GM18507 (cell line): ENCODE measurements at regions not wholly inside any gene's neighbourhood (a gene's known extent, or its start where the extent isn't known, plus 50 kb on each side); places are given as distances from the start of the nearest gene placed in this dataset.

ENCODE experiments used
- DNase-seq: peaks from one replicate; pipeline ENCODE4 v3.0.0; 2011; ENCODE audit warnings: low read depth; ENCODE audit not compliant: insufficient read length; ENCODE audit errors: extremely low spot score
- FAIRE-seq: peaks from 2 replicates; lab custom pipeline; 2011; peaks lifted over from hg19 to GRCh38; lab: Jason Lieb, UNC

DNA sequence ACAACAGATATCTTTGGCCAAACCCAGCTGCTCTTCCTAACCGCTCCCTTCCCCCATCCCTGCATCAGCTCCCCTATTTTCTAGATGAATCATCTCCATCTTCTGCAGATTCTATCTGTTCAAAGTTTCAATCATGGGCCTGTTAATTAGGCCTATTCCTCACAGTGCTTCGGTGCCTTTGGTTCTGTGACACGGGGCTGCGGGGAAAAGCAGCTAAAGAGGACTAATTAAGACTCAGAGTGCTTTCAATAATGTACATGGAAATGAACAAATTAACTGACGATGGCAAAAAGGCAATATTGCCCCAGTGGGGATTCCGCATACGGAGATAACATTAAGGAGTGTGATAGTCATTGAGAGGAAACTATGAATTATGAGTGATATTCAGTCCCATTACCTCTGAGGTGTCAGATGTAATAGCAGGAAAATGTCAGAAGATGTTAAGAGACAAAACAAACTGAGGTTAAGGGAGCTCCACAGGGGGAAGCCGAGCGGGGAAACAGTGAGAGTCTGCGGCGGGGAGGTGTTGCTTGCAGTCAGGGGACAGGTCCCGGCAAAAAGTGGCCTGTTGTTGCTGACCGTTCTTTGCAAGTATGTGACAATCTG lies 716.9 kb downstream of the TYW1 start:
- FAIRE-seq, result no peak
- DNase-seq, result no peak

DNA sequence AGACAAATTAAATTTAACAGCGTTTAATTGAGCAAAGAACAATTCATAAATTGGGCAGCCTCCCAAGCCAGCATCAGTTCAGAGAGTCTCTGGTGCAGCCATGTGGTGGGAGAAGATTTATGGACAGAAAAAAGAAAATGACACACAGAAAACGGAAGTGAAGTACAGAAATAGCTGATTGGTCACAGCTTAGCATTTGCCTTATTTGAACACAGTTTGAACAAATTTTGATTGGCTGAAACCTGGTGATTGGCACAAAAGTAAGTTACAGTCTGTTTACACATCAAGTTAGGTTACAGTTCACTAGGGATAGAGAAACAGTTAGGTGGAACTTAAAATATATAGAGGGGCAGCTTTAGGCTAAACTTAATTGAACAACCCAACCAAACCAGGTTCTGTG lies 720.1 kb downstream of the TYW1 start:
- no peak for DNase-seq
- FAIRE-seq, result no peak

DNA sequence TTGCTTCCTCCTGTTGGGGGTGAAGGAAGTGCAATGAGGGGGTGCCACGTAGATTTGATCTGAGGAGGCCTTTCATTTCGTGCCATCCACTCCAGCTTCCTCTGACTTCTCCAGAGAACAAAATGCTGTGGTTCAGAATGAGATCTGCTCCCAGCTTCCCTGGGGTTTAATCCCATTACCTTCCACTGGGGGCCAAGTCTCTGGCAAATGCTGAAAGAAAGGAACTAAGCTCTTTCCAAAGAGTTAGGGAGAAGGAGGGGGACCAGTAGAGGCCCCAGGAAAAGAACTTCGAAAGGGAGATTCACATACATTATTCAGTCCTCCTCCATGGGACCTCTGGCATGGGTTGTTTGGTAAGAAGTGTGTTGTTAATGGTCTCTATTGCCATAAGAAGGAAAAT lies 727.0 kb downstream of the TYW1 start:
- FAIRE-seq (no peak), DNase-seq (no peak)

DNA sequence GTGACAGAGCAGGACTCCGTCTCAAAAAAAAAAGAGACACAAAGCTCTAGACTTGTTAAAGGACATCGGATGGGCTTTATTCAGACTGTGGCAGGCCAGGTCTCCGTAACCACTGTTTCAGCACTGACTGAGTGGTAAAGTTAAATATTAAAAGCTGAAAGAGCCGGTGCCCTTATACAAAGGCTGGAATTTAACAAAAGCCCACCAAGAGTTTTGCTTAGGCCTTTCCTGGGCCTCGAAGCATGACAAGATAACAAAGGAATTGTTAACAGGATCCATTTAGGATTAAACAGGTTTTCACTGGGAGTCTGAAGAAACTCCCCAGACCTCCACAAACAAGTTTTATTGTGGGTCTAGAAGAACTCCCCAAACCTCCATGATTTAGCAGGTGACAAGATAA lies 727.8 kb downstream of the TYW1 start:
- FAIRE-seq, result no peak

DNA sequence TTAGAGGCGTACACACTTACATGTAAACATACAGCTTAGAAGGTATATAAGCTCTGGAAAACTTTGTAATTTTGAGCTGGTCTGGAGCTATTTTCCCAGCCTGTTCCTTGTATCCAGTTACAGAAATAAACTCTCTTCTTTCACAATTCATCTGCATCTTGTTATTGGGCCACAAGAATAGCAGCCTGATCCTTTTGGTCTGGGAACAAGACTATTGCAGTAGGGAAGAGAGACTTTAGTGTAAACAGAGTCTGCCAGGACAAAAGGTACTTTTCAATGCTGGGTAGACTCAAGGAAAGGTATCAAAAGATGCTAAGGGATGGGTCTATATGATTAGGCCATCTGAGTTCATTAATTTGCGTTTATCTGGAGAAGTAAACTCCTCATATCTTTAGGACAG lies 728.3 kb downstream of the TYW1 start:
- DNase-seq (no peak), FAIRE-seq (no peak)

More for the DNA sequence above, 727.8 kb downstream of the TYW1 start:
- DNase-seq, result no peak

DNA sequence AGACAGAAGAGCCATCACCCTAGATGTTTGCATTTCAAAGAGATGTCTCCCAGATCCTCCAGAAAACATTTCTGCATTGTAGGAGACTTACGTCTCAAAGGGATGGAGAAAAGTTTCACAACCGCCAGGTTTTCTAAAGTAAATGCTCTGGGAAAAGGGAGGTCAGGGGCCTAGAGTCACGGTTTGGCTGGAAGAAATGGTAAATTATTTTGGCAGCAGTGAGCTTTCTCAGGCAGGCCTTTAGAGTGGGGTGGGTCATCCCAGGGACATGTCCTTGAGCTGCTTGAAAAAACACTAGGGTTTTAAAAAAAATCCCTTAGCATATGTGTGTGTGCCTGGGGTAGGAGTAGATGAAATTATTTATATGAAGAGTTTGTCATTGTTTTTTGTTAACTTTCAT lies 728.8 kb downstream of the TYW1 start:
- FAIRE-seq (no peak), DNase-seq (no peak)

DNA sequence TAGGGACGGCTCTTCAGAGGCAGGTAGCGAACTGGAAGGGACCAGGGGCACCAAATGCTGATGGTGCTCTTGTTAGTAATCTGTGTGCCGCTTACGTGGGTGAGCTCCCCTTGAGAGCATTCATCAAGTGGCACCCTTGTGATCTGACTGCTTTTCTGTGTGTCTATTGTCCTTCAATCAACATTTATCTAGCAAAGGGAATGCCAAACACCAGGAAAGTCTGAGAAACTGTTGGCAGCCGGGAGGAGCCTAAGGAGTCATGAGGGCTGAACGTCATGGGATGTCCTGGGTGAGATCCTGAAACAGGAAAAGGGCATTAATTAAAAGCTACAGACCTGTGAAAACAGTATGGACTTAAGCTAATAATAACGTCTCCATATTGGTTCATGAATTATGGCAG lies 733.1 kb downstream of the TYW1 start:
- DNase-seq, result no peak
- no peak for FAIRE-seq

DNA sequence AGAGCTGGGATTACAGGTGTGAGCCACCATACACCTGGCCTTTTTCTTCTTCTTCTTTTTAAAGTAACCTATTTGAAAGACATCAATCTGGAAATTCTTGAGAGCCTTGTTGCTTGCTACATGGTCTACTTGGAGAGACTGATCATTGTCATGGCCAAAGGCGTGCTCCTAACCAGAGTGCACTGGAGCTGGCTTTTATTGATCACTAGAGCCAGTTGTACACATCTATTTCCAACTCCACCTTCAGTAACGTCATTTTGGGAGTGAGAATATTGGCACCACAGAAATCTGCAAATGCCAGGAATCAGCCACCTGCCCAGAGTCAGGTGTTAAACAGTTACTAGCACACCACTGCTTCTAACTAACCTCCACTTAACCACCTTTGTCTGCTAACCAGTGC lies 735.1 kb downstream of the TYW1 start:
- no peak for DNase-seq
- no peak for FAIRE-seq

DNA sequence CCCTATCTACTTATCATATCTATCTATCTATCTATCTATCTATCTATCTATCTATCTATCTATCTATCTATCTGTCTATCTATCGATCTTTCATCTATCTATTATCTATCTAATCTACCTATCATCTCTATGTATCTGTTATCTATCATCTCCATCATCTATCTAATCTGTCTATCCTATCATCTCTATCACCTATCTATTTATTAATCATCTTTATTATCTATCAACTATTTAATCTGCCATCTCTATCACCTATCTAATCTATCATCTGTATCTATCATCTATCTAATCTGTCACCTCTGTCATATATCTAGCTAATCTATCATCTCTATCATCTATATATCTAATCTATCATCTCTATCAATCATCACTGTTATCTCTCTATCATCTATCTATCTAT lies 736.3 kb downstream of the TYW1 start:
- DNase-seq (no peak), FAIRE-seq (no peak)

DNA sequence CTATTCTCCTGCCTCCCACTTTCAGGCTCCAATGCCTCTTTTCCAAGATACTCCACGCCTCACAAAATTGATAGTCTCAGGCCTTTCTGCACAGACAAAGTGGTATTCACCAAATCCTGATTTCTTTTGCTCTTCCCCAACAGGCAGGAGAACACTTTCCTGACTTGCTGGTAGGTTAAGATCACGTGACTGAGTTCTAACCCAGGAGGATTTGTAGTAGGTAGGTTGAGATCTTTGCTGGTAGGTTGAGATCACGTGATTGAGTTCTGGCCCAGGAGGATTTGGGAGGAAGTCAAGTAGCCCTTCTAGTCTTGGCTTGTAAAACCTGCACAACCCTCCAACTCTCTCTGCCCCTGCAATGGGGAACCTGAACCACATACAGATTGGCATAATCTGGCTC lies 741.5 kb downstream of the TYW1 start:
- DNase-seq (no peak), FAIRE-seq (no peak)

DNA sequence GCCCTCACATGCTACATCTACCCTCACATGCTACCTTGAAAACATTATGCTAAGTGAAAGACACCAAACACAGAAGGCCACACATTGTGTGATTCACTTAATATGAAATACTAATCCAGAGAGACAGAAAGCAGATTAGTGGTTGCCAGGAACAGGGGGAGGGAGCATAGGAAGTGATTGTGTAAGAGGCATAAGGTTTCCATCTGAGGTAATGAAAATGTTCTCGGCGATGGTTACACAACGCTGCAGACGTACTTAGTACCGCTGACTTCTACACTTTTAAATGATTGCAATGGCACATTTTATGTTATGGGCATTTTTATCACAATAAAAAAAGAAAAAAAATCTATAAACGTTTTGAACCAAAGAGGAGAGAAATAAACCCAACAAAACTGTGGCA lies 742.3 kb downstream of the TYW1 start:
- FAIRE-seq (no peak), DNase-seq (no peak)

DNA sequence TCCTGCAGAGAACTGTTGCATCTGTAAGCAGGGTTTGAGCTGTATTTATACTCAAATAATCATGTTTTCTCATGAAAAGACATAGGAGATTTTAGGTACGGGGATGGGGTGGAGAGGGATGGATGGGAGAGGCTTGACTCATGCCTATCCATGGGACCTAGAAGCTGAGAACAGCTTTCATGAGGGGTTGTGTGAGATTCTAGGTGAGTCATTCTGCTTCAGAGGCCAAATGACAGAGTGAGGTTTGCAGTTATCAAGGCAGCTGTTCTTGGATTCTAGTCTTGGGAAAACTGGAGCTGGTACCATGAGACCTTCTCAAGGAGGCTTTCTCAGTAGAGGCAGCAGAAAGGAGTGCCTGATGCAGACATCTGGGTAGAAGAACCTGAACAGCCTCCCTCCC lies 746.9 kb downstream of the TYW1 start:
- DNase-seq (no peak), FAIRE-seq (no peak)

DNA sequence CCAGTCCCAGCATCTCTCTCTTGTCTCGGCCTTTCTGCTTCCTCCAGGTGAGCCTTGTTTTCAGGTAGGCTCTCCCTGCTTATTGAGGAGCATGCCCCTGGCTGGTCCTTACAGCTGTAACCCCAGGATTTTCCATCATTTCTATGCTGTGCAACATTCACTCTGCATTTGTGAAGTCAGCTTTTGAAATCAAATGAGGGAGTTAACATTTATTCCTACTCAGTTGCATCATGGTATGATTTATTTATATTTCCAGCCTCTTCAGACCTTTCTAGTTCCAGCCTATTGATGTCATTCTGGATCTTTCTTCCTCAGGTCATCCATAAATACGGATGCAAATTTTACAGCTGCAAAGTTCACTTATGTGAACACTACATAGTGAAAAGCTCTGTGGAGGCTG lies 755.6 kb downstream of the TYW1 start:
- no peak for FAIRE-seq
- no peak for DNase-seq

DNA sequence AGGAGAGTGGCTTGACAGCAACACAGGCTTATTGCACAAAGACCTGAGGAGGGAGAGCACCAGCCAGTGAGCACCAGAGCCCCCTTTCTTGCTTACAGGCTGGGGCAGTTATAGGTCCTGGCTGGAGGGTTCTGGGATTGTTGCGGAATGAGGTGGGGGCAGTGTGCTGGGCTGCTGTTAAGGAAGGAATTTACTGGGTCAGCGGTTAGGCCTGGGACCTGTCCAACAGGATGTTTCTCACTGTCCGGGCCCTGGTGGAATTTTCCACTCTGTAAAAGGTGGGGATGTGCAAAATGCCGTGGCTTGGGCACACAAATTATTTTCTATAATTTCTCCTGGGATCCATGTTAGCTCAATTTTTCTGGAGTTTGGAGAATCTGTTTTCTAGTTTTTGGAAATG lies 757.3 kb downstream of the TYW1 start:
- FAIRE-seq (no peak), DNase-seq (no peak)

DNA sequence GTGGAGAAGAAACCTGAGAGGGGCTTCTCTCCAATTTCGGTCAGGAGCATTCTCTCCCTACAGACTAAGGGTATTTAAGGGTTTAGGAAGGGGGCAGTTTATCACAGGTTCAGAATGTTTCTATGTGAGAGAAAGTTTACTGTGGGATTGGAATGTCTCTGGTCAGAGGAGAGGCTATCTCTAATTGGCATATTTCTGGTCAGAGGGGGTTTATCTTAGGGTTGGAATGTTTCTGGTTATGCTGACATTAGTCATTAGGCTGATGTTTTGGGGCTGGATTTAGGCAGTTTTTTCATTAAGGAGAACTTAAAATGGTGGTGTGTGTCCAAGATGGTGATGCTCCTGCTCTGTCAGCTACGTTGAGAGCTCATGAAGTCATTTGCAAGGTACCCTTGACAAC lies 758.0 kb downstream of the TYW1 start:
- FAIRE-seq, result no peak

DNA sequence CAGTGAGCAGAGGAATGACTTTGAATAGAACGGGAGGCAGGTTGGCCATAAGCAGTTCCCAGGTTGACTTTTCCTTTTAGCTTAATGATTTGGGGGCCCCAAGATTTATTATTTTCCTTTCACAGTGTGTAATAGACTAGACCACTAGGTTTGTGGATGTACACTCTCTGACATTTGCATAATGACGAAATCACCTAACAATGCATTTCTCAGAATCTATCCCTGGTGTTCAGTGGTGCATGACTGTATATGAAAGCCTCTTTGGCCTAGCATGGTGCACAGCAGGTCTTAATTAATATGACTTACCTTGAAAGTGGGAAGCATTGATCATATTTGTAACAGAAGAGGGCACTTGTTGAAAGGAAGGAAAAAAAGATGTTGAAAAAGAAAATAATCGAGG lies 761.9 kb downstream of the TYW1 start:
- no peak for FAIRE-seq
- DNase-seq, result no peak

More for the DNA sequence above, 758.0 kb downstream of the TYW1 start:
- no peak for DNase-seq

DNA sequence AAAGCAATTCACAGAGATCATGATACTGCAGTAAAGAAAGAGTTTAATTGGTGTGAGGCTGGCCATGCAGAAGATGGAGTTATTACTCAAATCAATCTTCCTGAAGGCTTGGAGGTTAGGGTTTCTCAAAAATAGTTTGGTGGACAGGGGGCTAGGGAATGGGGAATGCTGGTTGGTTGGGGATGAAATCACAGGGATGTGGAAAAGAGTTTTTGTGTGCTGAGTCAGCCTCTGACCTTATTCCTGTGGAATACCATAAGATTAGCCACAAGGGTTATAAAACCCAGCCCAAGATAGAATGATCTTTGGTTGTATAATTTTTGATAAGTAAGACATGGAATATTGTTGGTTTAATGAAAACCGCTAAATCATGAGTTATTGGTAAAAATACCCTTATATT lies 764.3 kb downstream of the TYW1 start:
- FAIRE-seq, result no peak
- no peak for DNase-seq

DNA sequence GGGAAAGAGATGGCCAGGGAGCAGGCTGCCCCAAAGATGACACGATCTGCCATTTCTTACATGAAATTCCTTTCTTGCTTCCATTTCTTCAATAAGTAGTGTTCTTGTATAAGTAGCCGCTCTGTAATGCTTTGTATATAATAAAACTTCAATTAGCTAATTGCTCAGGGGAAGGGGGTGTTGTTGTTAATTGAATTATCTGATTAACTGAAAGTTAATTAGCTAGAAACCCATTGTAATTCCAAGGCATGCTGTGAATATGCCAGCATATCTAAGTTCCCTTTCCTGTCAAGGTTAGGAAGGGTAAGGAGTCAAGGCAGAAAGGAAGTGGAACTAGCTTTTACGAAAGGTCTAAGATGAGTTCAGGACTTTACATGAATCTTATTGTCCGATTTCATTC lies 765.9 kb downstream of the TYW1 start:
- no peak for FAIRE-seq
- no peak for DNase-seq

DNA sequence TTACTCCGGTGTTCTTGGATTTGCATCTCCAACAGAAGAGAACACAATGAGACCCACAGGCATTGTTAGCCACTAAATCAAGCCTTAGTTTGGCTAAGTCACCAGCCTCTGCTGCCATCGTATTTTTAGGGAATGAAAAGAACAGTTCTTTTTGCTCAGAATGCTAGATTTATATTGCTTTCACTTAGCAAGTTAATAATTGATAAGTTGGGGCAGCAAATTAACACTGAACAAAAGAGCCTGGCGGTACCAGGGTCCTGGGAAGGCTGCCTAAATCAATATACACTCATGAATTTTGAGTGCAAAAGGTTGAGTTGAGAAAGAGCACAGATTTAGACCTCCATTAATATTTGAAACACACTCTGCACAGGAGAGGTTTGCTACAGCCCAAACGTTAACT lies 767.7 kb downstream of the TYW1 start:
- FAIRE-seq (no peak), DNase-seq (no peak)

DNA sequence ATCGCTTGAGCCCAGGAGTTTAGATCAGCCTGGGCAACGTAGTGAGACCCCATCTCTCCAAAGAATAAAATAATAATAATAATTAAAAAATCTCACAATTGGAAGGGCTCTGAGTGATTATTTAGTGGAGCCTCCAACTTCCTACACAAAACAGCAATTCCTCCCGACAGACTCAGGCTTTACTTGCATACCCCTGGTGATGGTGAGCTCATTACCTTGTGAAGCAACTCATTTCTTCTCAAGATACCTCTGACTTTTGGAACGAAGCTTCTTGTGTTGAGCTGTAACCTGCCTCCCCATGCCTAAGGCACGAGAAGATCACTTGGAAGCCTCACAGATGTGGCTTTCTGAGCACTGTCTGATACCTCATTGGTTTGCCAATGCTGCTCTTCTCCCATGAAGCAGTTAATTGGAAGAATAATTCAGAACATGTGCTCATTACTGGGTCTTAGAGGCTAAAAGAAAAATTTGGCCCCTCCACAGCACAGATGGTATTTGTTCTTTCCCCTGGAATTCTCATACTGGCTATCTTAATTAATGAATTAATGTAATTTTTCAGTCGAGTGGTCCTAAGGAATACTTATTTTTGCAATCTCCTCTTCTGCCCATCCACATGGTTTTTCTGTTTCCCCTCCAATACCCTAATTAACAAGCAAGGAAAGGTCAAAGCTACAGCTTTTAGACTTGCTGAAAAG lies 769.0 kb downstream of the TYW1 start:
- FAIRE-seq (no peak), DNase-seq (no peak)

DNA sequence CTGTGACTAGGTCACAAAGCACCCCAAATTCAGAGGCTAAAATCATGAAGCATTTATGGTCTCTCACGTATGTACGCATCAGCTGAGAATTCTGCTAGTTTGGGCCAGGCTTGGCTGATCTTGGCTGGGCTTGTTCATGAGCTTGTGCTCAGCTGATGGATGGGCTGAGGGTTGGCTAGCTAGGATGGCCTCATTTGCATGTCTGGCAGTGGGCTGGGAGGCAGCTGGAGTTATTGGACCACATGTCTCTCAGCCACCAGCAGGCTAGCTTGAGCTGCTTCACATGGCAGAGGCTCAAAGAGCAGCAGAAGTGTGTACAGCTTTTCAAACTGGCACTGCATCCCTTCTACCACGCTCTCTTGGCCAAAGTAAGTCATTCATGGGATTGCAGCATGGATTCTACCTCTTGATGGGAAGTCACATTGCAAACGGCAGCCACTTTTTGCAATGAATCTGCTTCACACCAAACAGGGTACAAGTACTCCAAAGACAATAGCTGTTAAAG lies 770.3 kb downstream of the TYW1 start:
- FAIRE-seq (no peak), DNase-seq (no peak)
